Bronchial epithelial cell (primary cell): ENCODE measurements at regions not wholly inside any gene's neighbourhood (a gene's known extent, or its start where the extent isn't known, plus 50 kb on each side); places are given as distances from the start of the nearest gene placed in this dataset.
"Not testable (repeated sequence)": the region's sequence is repeated elsewhere in the genome, so short reads cannot be mapped to it uniquely, and the experiment has no call there.

Experiments used
- DNase-seq: peaks from one replicate; pipeline ENCODE4 v3.0.0-alpha.2; 2010; ENCODE audit warnings: low read depth
- FAIRE-seq: peaks from 2 replicates; lab custom pipeline; 2011; peaks lifted over from hg19 to GRCh38; lab: Jason Lieb, UNC
- H3K27me3 ChIP-seq: 2 replicates; pipeline ENCODE4 v1.5.1; 2011; ENCODE audit warnings: low read length; ENCODE audit not compliant: control insufficient read depth, insufficient read depth
- H3K36me3 ChIP-seq: 2 replicates; pipeline ENCODE4 v1.5.1; 2011; ENCODE audit warnings: low read length; ENCODE audit not compliant: control insufficient read depth, insufficient read depth
- H3K4me3 ChIP-seq: 2 replicates; pipeline ENCODE4 v1.5.1; 2011; ENCODE audit warnings: mild to moderate bottlenecking, low read depth, low read length, control low read depth
- TF ChIP-seq, protein P1 (sequence below): IDR thresholded peaks from 2 replicates; pipeline ENCODE4 v1.5.1; 2011; ENCODE audit warnings: mild to moderate bottlenecking, moderate library complexity, low read length, control low read depth, inconsistent platforms; ENCODE audit not compliant: insufficient read depth, severe bottlenecking

- Histone ChIP-seq H3K4me3 (no peak overlapping the region), H3K36me3 (no peaks in the 10 kb centered on the region), H3K27me3 (peaks cover 2% of the 10 kb centered on the region)
- no peak for FAIRE-seq
- TF ChIP-seq, protein P1, sequence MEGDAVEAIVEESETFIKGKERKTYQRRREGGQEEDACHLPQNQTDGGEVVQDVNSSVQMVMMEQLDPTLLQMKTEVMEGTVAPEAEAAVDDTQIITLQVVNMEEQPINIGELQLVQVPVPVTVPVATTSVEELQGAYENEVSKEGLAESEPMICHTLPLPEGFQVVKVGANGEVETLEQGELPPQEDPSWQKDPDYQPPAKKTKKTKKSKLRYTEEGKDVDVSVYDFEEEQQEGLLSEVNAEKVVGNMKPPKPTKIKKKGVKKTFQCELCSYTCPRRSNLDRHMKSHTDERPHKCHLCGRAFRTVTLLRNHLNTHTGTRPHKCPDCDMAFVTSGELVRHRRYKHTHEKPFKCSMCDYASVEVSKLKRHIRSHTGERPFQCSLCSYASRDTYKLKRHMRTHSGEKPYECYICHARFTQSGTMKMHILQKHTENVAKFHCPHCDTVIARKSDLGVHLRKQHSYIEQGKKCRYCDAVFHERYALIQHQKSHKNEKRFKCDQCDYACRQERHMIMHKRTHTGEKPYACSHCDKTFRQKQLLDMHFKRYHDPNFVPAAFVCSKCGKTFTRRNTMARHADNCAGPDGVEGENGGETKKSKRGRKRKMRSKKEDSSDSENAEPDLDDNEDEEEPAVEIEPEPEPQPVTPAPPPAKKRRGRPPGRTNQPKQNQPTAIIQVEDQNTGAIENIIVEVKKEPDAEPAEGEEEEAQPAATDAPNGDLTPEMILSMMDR = no peak
- no peak for DNase-seq
Measured at GRCh38 chr2:130251535-130251872, 53.3 kb upstream of the TUBA3E start.

GRCh38 chr2:130248355-130248754 lies 50.1 kb upstream of the TUBA3E start:
- H3K27me3 ChIP-seq, H3K36me3 ChIP-seq, FAIRE-seq, H3K4me3 ChIP-seq, DNase-seq: not testable (repeated sequence)
